Vagina (tissue), 2 donors: ENCODE measurements at regions not wholly inside any gene's neighbourhood (a gene's known extent, or its start where the extent isn't known, plus 50 kb on each side); places are given as distances from the start of the nearest gene placed in this dataset.

Source experiments
- CTCF ChIP-seq, 3 experiments: fragments of 450-650 bp in 2 of 3; fragments of 200-600 bp in 1 of 3; sonication (generic) in 1 of 3; IDR thresholded peaks; one replicate each; pipeline ENCODE4 v1.5.1; 2017 to 2019; ENCODE audit warnings: antibody characterized with exemption in 3 of 3, mild to moderate bottlenecking in 2 of 3, moderate library complexity in 2 of 3
- POLR2A ChIP-seq, 2 donors: fragments of 450-650 bp; IDR thresholded peaks; one replicate each; pipeline ENCODE4 v1.6.1; 2017; ENCODE audit warnings: antibody characterized with exemption in 2 of 2, mild to moderate bottlenecking in 2 of 2, moderate library complexity in 2 of 2
- POLR2AphosphoS5 ChIP-seq, 2 donors: sonication (generic); formaldehyde crosslinking; IDR thresholded peaks; one replicate each; pipeline ENCODE4 v1.9.0; 2017; ENCODE audit warnings: antibody characterized with exemption in 2 of 2, mild to moderate bottlenecking in 2 of 2, low read depth in 1 of 2; ENCODE audit not compliant: insufficient read depth in 1 of 2

GRCh38 chr12:60100160-60100559 is 504.3 kb downstream of the SLC16A7 start:
- TF ChIP-seq CTCF (IDR thresholded peaks at IDR 0.05) (no peak), POLR2A (IDR thresholded peaks at IDR 0.05) (no peak), POLR2AphosphoS5 (IDR thresholded peaks at IDR 0.05; ENCODE audit: insufficient read depth in 1 of 2, low read depth in 1 of 2) (no peak)
